Mammary epithelial cell (primary cell): ENCODE measurements at regions not wholly inside any gene's neighbourhood (a gene's known extent, or its start where the extent isn't known, plus 50 kb on each side); places are given as distances from the start of the nearest gene placed in this dataset.

Experiments used
- CTCF ChIP-seq, 2 donors: IDR thresholded peaks in 1 of 2; conservative IDR thresholded peaks in 1 of 2; 2 replicates each; pipeline ENCODE4 v1.5.1; 2011 to 2012; ENCODE audit warnings: inconsistent platforms in 2 of 2, low read length in 2 of 2, mild to moderate bottlenecking in 2 of 2, control low read depth in 1 of 2, low read depth in 1 of 2; ENCODE audit not compliant: insufficient read depth in 1 of 2; ENCODE audit errors: extremely low read depth in 1 of 2
- EZH2 ChIP-seq: IDR thresholded peaks from 2 replicates; pipeline ENCODE4 v1.6.1; 2012; ENCODE audit warnings: low read length, inconsistent platforms, borderline replicate concordance

DNA sequence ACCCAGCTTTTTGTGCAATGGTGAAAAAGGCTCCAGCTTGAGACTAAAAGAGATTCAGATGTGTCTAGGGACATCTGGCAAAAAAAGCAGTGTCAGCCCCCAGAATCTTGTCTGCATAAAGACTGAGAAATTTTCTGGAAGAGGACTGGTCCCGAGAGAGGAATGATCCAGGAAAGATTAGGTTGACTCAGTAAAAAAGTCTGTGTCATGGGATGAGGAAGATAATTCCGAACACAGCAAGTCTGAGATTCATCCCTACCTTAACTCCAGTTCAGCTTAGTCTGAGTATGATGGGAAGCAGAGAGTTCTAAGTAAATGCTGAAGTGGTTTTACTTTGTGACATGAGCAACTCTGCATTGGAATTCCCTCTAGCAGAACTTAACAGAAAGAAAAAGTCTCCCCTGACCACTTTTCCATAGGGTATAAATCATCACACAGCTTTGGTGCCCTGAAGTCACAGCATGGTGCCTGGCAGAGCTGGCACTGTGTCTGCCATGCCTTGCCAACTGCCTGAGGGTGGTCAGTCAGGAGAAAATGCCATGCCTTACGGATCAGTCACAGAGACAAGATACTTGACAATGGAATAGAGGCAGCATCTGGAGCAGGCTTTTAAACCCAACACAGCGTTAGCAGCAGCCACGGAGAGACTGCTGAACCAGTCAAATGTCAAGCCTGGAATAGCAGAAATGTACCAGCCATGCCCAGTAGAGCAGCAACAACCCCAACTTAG, 153.4 kb downstream of the ZC3H11B start:
- TF ChIP-seq CTCF (conservative IDR thresholded peaks at IDR 0.05 in 1 of 2, IDR thresholded peaks at IDR 0.05 in 1 of 2; ENCODE audit: extremely low read depth in 1 of 2, insufficient read depth in 1 of 2, low read depth in 1 of 2, low read length in 2 of 2), result no peak
- TF ChIP-seq EZH2, result no peak
